SK-N-SH treated with all-trans-retinoic acid at 6 μM for 48 hours (cell line): ENCODE measurements at regions not wholly inside any gene's neighbourhood (a gene's known extent, or its start where the extent isn't known, plus 50 kb on each side); places are given as distances from the start of the nearest gene placed in this dataset.

ENCODE experiments used
- CREB5 ChIP-seq: fragments of 250-450 bp; sonication (Bioruptor Pico); IDR thresholded peaks from 2 replicates; pipeline ENCODE4 v1.5.1; 2020; ENCODE audit warnings: low read depth, mild to moderate bottlenecking, moderate library complexity
- CSRNP3 ChIP-seq: fragments of 250-450 bp; sonication (Bioruptor Pico); IDR thresholded peaks from 2 replicates; pipeline ENCODE4 v1.5.1; 2021; ENCODE audit warnings: mild to moderate bottlenecking, moderate library complexity
- ESRRG ChIP-seq: fragments of 250-450 bp; sonication (Bioruptor Pico); IDR thresholded peaks from 2 replicates; pipeline ENCODE4 v1.6.1; 2021; ENCODE audit warnings: mild to moderate bottlenecking
- PATZ1 ChIP-seq: fragments of 250-450 bp; sonication (Bioruptor Pico); IDR thresholded peaks from 2 replicates; pipeline ENCODE4 v1.8.0; 2020; ENCODE audit warnings: mild to moderate bottlenecking, moderate library complexity, borderline replicate concordance
- POU6F1 ChIP-seq: fragments of 250-450 bp; sonication (Bioruptor Pico); IDR thresholded peaks from 2 replicates; pipeline ENCODE4 v1.8.0; 2021; ENCODE audit warnings: low read depth, mild to moderate bottlenecking, moderate library complexity, borderline replicate concordance
- PPARA ChIP-seq: fragments of 250-450 bp; sonication (Bioruptor Pico); IDR thresholded peaks from 2 replicates; pipeline ENCODE4 v1.5.0; 2020; ENCODE audit warnings: mild to moderate bottlenecking, borderline replicate concordance
- SNAI2 ChIP-seq: fragments of 250-450 bp; sonication (Bioruptor Pico); IDR thresholded peaks from 2 replicates; pipeline ENCODE4 v1.5.0; 2020; ENCODE audit warnings: mild to moderate bottlenecking, moderate library complexity
- TCF4 ChIP-seq: fragments of 250-450 bp; sonication (Bioruptor Pico); IDR thresholded peaks from 2 replicates; pipeline ENCODE4 v1.8.0; 2021; ENCODE audit warnings: mild to moderate bottlenecking, moderate library complexity, borderline replicate concordance
- TSHZ2 ChIP-seq: fragments of 250-450 bp; sonication (Bioruptor Pico); IDR thresholded peaks from 2 replicates; pipeline ENCODE4 v1.5.0; 2020; ENCODE audit warnings: mild to moderate bottlenecking, moderate library complexity
- ZC3H10 ChIP-seq: fragments of 250-450 bp; sonication (Bioruptor Pico); IDR thresholded peaks from 2 replicates; pipeline ENCODE4 v1.5.1; 2021; ENCODE audit warnings: mild to moderate bottlenecking, moderate library complexity
- ZFP3 ChIP-seq: fragments of 250-450 bp; sonication (Bioruptor Pico); IDR thresholded peaks from 2 replicates; pipeline ENCODE4 v1.5.0; 2020; ENCODE audit warnings: mild to moderate bottlenecking, moderate library complexity
- ZFP30 ChIP-seq: fragments of 450-650 bp; formaldehyde crosslinking; IDR thresholded peaks from 2 replicates; pipeline ENCODE4 v1.5.0; 2022; ENCODE audit warnings: mild to moderate bottlenecking, moderate library complexity
- ZNF565 ChIP-seq: fragments of 450-650 bp; formaldehyde crosslinking; conservative IDR thresholded peaks from 2 replicates; pipeline ENCODE4 v1.5.0; 2020; ENCODE audit warnings: low read depth, mild to moderate bottlenecking, moderate library complexity
- ZNF8 ChIP-seq: fragments of 450-650 bp; formaldehyde crosslinking; IDR thresholded peaks from 2 replicates; pipeline ENCODE4 v1.5.0; 2020; ENCODE audit warnings: mild to moderate bottlenecking, moderate library complexity

GRCh38 chr2:53303012-53303578 is 464.5 kb upstream of the CHAC2 start:
- TF ChIP-seq ZFP30 (no peak), ZFP3 (CRISPR knock-in tag) (no peak), CSRNP3 (no peak), SNAI2 (no peak), TSHZ2 (CRISPR knock-in tag) (no peak), PPARA (CRISPR knock-in tag) (no peak), ZNF8 (CRISPR knock-in tag) (no peak), PATZ1 (CRISPR knock-in tag) (no peak), ZC3H10 (CRISPR knock-in tag) (no peak), CREB5 (no peak), ESRRG (CRISPR knock-in tag) (no peak), ZNF565 (no peak), TCF4 (no peak), POU6F1 (CRISPR knock-in tag) (no peak)
